Prostate gland (tissue), 2 donors: ENCODE measurements at regions not wholly inside any gene's neighbourhood (a gene's known extent, or its start where the extent isn't known, plus 50 kb on each side); places are given as distances from the start of the nearest gene placed in this dataset.

Experiments
- DNase-seq: peaks from one replicate; pipeline ENCODE4 v3.0.0-alpha.2; 2019; ENCODE audit warnings: low spot score
- H3K27ac ChIP-seq, 2 donors: fragments of 200-600 bp; sonication (generic); 2 replicates each; pipeline ENCODE4 v1.5.1; 2017 to 2019
- H3K27me3 ChIP-seq: fragments of 200-600 bp; sonication (generic); replicated peaks from 2 replicates; pipeline ENCODE4 v1.5.1; 2019; ENCODE audit not compliant: insufficient read depth
- H3K36me3 ChIP-seq, 2 donors: fragments of 200-600 bp; sonication (generic); 1 replicate in 1 of 2; 2 replicates in 1 of 2; pipeline versions ENCODE4 v1.5.1 to v1.8.1; 2017 to 2019
- H3K4me1 ChIP-seq: fragments of 200-600 bp; sonication (generic); replicated peaks from 2 replicates; pipeline ENCODE4 v1.5.1; 2019
- H3K4me3 ChIP-seq, 2 donors: fragments of 200-600 bp; sonication (generic); 2 replicates each; pipeline ENCODE4 v1.5.1; 2017 to 2019
- H3K9me3 ChIP-seq: fragments of 200-600 bp; sonication (generic); 2 replicates; pipeline ENCODE4 v1.5.1; 2017
- CTCF ChIP-seq, 4 experiments: fragments of 200-600 bp in 2 of 4; fragments of 450-650 bp in 2 of 4; sonication (generic) in 2 of 4; IDR thresholded peaks; 1 replicate in 3 of 4; 2 replicates in 1 of 4; pipeline ENCODE4 v1.5.1; 2016 to 2019; ENCODE audit warnings: antibody characterized with exemption in 4 of 4, mild to moderate bottlenecking in 2 of 4, moderate library complexity in 2 of 4
- POLR2A ChIP-seq: fragments of 450-650 bp; IDR thresholded peaks from one replicate; pipeline ENCODE4 v1.6.1; 2016; ENCODE audit warnings: antibody characterized with exemption, mild to moderate bottlenecking
- POLR2AphosphoS5 ChIP-seq: sonication (generic); formaldehyde crosslinking; IDR thresholded peaks from one replicate; pipeline ENCODE4 v1.6.1; 2017; ENCODE audit warnings: antibody characterized with exemption
- WGBS: methylation state at CpG from one replicate; pipeline ENCODE4 v1.1.5; 2018; 5-methylcytosine and 5-hydroxymethylcytosine counted together
- intact Hi-C: fragments of 100-400 bp; cut with DNase I; formaldehyde crosslinking; loops from one replicate; pipeline ENCODE4 v1.14.2; 2022

- no peak for TF ChIP-seq POLR2AphosphoS5
- TF ChIP-seq POLR2A = no peak
- no peak for TF ChIP-seq CTCF (IDR thresholded peaks at IDR 0.05)
- H3K27ac ChIP-seq = no peak overlapping the region
Observed at GRCh38 chrX:67288156-67288555, 255.7 kb upstream of the AR start.

GRCh38 chrX:67289055-67289499, 254.7 kb upstream of the AR start:
- intact Hi-C loops = no loop called here
- Histone ChIP-seq H3K36me3 (no peaks in the 10 kb centered on the region), H3K4me1 (no peaks in the 10 kb centered on the region), H3K27ac (no peak overlapping the region), H3K9me3 (no peaks in the 10 kb centered on the region), H3K4me3 (no peak overlapping the region), H3K27me3 (no peaks in the 10 kb centered on the region)
- no peak for DNase-seq
- 36% methylated on average over 3 of the region's 3 CpGs for WGBS
- no peak for TF ChIP-seq CTCF (IDR thresholded peaks at IDR 0.05)
- no peak for TF ChIP-seq POLR2AphosphoS5
- TF ChIP-seq POLR2A = no peak

More at GRCh38 chrX:67288156-67288555, 255.7 kb upstream of the AR start:
- no peaks in the 10 kb centered on the region for H3K27me3 ChIP-seq
- intact Hi-C loops = no loop called here
- no peaks in the 10 kb centered on the region for H3K9me3 ChIP-seq
- no peak for DNase-seq
- no peaks in the 10 kb centered on the region for H3K4me1 ChIP-seq
- no peaks in the 10 kb centered on the region for H3K36me3 ChIP-seq
- H3K4me3 ChIP-seq = no peak overlapping the region

GRCh38 chrX:67290489-67291220, 253.2 kb upstream of the AR start:
- Histone ChIP-seq H3K4me1 (no peaks in the 10 kb centered on the region), H3K27me3 (no peaks in the 10 kb centered on the region), H3K36me3 (no peaks in the 10 kb centered on the region), H3K27ac (no peak overlapping the region), H3K9me3 (no peaks in the 10 kb centered on the region), H3K4me3 (no peak overlapping the region)
- 12% methylated on average over 4 of the region's 4 CpGs for WGBS
- TF ChIP-seq POLR2A (no peak), POLR2AphosphoS5 (no peak), CTCF (IDR thresholded peaks at IDR 0.05) (no peak)
- intact Hi-C loops = no loop called here
- DNase-seq = no peak

GRCh38 chrX:67295924-67296323, 247.9 kb upstream of the AR start:
- DNase-seq = no peak
- Histone ChIP-seq H3K4me3 (no peak overlapping the region), H3K9me3 (no peaks in the 10 kb centered on the region), H3K27ac (no peak overlapping the region), H3K4me1 (no peaks in the 10 kb centered on the region), H3K27me3 (no peaks in the 10 kb centered on the region), H3K36me3 (no peaks in the 10 kb centered on the region)
- TF ChIP-seq CTCF (IDR thresholded peaks at IDR 0.05) (no peak), POLR2A (no peak), POLR2AphosphoS5 (no peak)
- intact Hi-C loops = no loop called here
- WGBS = 100% methylated on average over 1 of the region's 1 CpG

- intact Hi-C loops = no loop called here
- Histone ChIP-seq H3K36me3 (no peaks in the 10 kb centered on the region), H3K4me3 (no peak overlapping the region), H3K27ac (no peak overlapping the region), H3K9me3 (no peaks in the 10 kb centered on the region), H3K4me1 (no peaks in the 10 kb centered on the region), H3K27me3 (no peaks in the 10 kb centered on the region)
- WGBS = 83% methylated on average over 1 of the region's 1 CpG
- TF ChIP-seq POLR2A (no peak), POLR2AphosphoS5 (no peak), CTCF (IDR thresholded peaks at IDR 0.05) (no peak)
- no peak for DNase-seq
Observed at GRCh38 chrX:67296395-67296794, 247.4 kb upstream of the AR start.
